Right kidney (tissue), 1 donor: ENCODE measurements at regions not wholly inside any gene's neighbourhood (a gene's known extent, or its start where the extent isn't known, plus 50 kb on each side); places are given as distances from the start of the nearest gene placed in this dataset.
"Not testable (repeated sequence)": the region's sequence is repeated elsewhere in the genome, so short reads cannot be mapped to it uniquely, and the experiment has no call there.

ENCODE experiments used
- DNase-seq: peaks from one replicate; pipeline ENCODE4 v3.0.0-alpha.2; 2016

DNA sequence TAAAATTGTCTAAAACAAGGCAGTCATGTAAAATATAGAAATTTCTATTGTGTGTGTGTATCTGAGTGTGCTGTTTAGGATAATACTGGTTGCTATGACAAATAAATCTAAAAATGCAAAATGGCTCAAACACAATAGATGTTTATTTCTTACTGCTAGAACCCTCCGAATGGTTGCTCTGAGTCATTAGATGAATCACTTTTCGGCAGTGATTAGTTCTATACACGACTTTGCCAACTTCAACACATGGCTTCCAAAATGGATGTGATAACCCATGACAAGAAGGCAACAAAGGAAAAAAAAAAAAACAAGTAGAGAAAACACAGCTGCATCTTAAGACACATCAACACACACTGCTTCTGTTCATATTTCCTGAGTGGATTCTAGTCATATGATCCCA is 729.2 kb downstream of the AACS start:
- DNase-seq: no peak

DNA sequence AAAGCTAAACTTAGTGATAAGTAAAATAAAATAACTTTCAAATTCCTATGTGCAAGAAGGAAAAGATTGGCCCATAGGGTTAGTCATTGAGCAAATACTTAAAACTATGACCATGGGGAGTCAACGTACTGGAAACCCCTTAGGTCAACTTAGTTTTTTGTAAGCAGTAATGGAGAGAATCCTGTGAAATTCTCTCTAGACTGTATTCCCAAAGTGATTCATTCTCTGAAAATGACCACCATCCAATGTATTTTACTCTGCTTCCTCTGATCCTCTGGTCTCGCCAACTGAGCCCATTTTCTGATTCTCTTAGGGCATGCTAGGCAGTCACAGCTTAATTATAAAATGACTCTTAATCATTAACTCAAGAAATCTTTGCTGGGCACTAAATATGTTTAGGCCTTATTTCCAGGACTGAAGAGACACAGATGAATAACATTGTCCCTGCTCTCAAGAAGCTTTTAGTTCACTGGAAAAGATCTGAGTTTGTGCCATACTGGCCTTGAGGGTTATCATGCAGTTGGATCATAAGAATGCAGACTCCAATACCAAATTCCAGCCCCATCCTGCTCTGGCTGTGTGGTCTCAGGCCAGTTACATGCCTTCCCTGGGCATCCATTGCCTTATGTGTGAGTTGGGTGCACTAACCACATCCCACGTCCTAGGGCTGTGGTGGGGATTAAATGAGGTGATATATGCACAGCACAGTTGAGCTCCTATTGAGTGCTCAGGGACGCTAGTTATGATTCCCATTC is 732.4 kb downstream of the AACS start:
- DNase-seq: no peak

DNA sequence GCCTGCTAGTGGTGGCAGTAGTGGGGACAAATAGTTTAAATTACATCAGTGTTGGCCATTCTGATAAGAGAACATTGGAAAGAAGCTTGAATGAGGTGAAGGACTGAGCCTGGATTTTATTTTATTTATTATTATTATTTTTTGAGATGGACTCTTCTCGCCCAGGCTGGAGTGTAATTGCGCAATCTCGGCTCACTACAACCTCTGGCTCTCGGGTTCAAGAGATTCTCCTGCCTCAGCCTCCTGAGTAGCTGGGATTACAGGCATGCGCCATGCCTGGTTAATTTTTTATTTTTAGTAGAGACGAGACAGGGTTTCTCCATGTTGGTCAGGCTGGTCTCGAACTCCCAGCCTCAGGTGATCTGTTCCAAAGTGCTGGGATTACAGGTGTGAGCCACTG is 739.4 kb downstream of the AACS start:
- no peak for DNase-seq

DNA sequence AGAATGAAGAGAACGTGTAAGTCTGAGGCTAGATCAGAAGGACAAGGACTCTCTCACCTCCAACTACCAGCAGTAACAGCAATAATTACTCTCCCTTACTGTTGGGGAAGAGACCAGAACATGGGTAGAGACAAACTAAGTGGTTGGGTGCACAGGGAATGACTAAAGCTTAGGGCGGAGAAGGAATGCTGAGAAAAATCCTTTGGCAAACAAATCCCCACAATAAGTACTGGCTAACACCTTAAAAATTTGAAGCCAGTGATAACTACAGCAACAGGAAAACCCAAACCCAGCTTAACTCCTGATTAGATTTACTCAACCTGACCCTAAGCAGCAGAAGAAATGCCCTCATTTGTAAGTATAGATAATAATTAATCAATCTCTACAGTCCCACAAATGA is 759.0 kb downstream of the AACS start:
- DNase-seq: no peak

DNA sequence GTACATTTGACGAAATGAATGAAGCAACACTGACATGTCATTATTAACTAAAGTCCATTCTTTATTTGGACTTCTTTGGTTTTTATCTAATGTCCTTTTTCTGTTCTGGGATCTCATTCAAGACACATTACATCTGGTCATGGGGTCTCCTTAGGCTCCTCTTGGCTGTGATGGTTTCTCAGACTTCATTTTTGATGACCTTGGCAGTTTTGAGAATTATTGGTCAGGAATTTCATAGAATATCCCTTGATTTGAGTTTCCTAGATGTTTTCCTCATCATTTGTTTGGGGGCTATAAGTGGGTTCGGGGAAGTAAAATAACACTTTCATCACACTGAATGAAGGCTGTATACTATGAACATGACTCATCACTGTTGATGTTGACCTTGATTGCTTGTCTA is 770.6 kb downstream of the AACS start:
- DNase-seq: no peak

DNA sequence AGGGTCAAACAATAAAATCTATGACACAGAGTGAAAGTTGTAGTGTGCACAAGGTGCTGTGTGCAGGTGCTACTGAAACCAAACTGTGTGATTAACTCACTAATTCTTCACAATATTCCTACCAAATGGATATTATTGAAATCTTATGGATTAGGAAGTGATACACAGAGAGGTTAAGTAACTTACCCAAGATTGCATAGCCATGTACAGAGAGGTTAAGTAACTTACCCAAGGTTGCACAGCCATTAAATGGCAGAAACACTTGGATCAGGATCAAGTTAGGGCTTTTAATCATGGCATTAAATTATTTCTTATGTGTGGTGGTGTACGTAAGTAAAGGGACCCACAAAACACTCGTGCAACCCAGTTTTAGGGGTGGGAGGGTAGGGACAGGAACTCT is 771.4 kb downstream of the AACS start:
- DNase-seq: no peak

DNA sequence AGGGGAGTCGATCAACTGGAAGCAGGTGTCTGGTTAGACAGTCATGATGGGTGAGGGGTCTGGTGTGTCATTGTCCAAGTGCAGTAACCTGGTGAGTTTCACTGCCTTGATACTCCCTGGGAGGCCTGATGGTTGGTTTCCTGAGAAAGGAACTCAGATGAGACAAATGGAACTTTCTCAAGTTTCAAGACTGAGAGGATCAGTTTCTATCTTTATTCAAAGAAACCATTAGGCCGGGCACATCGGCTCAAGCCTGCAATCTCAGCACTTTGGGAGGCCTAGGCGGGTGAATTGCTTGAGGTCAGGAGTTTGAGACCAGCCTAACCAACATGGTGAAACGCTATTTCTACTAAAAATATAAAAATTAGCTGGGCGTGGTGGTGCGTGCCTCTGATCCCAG is 776.1 kb downstream of the AACS start:
- no peak for DNase-seq

DNA sequence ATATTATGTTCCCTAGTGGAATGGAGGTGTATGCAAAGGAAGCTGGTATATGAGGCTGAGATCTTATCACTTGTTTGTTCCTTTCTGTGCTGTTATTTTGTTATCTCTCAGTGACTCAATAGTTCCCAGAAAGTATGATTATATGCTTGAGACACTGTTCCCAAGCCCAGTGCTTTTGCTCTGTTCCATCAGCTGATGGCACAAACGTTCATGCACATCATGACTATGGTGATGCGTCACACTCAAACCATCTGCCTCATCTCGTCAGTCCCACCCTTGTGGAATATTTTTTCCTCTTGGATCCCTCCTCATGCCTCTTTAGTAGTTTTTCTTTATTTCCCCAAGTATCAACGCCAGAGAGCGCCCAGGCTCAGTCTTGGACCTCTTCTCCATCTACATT is 786.9 kb downstream of the AACS start:
- no peak for DNase-seq

DNA sequence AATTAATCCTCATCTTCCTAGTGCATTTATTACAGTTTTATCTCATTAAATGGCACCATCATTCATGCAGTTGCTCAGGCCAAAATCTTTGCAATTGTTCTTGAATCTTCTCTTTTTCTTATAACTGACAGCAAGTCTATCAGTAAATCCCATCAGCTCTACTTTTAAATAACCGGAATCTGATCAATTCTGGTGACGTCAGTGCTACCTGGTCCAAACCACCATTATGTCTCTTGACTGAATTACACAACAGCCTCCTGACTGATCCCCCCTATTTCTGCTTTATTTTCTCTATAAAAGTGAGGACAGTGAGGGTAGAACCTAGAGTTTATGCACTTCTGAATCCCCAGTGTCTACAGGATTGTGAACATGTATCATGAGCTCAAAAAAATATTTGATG is 787.4 kb downstream of the AACS start:
- no peak for DNase-seq

DNA sequence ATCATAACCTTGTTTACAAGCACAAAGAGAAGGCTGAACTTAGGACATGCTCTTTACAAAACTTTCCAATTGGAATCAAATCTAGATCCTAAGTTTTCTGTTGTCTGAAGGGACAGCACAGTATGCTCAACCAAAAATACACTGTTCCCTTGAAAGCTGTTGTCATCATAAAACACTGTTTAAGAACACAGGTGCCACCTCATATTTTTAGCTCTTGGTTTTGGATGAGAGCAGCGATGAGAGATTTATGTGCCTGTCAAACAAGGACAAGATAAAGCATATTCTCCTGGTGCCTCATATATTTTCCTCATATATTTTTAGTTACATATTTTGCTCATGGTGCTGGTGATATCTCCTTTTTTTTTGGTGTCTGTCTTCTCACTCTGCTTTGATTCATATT is 788.4 kb downstream of the AACS start:
- DNase-seq: no peak

DNA sequence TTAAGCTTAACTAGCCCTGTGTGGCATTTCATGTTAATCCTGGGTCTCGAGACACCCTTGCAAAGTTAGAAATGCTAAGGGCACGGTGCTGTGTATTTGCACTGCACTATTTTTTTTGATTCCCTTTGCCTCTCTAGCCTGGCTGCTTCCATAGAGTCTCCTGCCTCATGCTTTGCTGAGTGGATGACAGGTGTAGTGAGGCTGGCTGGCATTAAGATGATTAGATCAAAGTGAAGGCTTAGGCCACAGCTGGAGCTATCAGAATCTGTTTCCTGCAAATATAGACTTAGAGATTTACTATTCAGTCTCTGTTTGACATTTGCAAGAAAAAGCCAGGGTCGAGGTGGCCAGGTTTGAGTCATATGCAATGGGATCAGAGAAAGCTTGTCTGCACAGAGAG is 791.1 kb downstream of the AACS start:
- DNase-seq: no peak

DNA sequence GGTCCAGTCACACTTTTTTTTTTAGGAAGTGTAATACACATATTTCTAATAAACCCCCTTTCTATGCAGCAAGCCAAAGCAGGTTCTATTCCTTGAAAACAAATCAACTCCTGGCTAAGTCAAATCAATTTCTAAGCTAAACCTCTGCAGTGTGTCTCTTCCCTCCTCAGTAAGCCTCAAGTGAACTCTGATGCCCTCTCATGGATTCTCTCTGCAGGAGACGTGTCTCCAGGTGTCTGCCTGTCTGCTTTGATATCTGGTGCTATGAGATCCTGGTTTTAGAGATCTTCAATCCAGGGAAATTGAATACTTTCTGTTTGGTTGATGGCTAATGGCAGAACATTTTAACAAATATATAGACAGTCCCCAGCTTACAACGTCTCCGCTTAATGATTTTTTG is 791.7 kb downstream of the AACS start:
- DNase-seq: no peak

DNA sequence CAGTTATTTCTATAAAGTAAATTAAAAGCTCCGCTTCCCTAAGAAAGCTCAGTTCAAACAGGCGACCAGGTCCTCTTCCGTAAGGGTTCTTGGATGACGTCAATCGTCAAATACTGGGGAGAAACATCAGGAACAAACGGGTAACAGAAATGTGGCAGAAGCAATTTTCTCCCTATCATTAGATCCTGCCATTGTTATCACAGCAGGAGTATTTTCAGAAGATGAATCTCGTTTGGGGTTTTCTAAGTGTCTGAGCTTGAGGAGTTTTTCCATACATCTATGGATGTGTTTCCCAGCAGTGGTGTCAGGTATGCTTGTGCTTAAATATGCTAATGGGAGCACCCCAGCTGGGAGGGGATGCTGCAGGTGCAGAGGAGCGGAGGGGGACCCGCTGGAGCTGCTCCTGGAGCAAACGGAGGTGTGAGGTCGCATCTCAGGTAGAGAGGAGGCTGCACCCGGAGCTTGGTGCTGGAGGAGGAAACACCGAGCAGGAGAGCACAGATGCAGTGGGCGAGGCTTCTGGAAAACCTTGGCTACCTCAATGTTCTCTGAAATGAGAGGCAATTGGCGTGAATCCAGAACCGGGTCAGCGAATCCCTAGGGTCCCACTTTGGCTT is 795.5 kb downstream of the AACS start:
- no peak for DNase-seq

DNA sequence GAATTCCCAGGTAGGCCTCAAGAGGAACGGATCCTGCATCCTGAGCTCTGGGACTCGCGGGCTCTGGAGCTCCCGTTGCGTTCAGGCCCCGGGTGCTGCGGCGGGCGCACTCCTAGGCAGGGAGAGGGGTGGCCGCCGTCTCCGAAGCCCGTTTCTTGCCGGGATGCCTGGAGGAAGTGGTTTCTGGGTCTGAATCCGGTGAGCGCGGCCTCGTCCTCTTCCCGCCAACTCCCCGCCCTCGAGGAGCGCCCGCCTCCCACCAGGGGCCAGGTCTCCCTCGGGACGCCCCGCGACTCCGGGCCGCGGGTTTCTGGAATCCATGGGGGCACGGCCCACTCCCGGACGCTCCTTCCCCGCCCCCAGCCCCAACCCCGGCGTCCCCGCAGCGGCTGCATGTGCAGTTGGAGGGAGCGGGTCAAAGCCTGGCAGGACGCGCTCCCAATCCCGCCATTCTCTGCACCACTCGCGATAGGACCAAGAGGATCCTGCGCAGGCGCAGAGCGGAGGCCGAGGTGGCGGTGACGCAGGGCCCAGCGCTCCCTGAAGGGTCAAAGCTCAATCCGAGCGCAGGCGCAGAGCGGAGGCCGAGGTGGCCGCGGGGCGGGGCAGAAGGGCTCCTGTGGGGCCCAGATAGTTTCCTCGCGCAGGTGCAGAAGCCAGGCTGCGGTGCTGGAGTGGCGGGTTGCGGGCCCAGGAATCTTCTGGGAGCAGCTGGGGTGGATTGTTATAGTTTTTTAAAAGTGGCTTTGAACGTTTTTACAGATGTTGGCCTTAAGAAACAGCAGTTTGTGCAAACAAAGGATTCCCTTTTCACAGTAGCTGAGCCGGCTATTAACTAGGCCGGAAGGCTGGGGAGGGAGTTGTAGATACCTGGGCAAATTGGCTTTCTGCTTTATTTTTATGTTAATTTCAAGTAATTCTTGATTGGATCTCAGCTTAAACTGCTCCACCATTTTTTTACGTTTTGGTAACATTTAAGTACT is 796.4 kb downstream of the AACS start:
- peak; percentile 42 for DNase-seq

DNA sequence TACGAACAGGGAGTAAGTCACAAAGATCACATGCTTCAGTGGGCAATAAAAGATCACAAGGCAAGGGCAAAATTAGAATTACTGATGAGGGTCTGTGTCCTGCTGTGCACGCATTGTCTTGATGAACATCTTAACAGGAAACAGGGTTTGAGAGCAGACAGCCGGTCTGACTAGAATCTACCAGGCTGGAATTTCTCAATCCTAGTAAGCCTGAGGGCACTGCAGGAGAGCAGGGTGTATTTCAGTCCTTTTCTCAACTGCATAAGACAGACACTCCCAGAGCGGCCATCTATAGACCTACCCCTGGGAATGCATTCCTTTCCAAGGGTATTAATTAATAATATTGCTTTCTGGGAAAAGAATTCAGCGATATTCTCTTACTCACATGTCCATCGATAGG is 800.0 kb downstream of the AACS start:
- not testable (repeated sequence) for DNase-seq

DNA sequence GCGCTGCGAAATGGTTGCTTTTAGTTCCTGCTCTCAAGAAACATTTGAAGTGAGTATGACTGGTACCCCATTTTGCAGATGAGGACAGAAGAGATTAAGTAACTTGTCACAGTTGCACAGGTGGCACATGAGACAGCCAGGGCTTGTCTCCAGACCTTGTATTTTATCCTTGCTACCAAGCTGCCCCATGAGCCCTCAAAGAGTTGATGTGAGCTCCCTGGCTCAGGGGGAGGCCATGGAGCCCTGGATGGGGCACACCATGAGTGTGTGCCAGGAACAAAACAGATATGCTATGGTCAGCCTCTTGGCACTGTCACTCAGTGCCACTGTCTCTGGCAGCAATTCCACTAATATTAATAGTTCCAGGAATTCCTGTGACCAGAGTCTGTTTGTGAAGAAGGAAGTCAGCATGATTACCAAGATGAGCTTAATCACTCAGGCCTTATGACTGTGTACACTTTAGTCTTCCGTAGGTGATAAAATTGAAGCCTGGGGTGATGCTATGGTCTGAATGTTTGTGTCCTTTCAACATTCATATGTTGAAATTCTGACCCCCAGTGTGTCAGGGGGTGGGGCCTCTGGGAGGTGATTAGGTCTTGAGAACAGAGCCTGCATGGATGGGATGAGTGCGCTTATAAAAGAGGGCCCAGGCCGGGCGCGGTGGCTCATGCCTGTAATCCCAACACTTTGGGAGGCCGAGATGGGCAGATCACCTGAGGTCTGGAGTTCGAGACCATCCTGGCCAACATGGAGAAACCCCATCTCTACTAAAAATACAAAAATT is 806.8 kb downstream of the AACS start:
- DNase-seq: no peak

DNA sequence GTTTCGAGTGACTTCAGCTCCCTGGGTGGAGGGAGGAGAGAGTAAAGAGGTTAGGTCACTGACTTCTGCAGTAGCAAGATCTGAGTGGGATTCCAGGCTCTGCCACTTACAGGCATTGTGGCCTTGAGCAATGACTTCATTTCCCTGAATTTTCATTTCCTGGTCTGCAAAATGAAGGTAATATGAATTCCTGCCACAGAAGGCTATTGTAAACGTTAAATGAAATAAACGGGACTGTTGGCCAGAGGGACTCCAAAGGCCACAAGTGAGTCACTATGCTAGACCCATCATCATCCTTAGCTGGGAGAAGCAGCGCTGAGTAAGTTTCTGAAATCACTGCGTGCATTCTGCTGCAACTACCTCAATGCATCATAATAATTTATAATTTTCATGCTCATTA is 807.8 kb downstream of the AACS start:
- no peak for DNase-seq

DNA sequence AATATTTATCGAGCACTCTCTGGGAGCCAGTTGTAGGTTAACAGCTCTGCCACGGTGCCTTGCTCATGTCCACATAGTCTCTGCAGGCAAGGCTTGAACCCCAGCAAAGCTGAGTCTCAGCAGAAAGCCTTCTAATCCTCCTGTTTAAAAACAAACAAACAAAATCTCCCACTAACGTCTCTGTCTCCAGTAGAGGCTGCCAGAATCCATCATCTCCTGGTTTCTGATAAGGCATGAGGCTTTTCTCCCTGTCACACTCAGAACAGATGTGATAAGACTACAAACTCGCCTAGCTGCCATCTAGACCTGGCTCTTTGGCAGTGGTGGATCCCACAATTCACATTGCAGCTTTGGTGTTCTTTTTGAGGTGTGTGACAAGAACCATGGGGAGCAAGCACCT is 813.2 kb downstream of the AACS start:
- no peak for DNase-seq

DNA sequence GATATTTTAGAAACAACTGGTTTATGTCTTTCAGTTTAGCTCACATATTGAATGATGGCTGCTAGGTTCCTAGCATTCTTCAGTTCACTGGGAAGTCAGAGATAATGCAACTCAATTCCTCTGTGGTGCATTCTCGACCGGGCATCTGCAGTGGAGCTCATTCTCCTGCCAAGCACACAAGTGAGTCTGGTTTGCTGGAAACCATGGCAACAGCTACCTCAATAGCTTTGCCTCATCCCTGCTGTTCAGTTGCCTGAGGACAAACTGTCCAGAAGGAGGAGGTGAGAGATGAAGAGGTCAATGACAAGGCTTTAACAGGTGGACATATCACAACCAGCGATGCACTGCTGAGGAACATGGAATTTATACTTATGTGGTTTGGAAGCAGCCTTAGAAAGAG is 816.9 kb downstream of the AACS start:
- DNase-seq: no peak

DNA sequence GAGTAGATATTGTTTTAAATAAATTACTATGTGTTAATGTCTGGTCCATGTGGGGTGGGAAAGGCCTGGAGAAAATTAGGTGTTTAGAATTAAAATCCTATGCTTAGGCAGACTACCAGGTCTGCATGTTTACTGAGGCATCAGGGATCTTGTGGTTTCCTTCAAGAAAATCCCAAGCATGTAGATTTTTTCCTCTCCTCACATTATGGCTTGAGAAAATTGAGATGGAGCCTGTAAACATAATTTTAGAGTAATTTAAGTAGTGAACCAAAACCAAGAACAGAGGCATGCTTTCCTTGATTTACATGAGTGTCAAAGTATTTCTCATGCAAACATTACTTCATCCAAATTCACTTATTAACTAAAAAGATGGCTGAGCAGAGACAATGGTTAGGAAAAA is 823.7 kb downstream of the AACS start:
- DNase-seq: no peak

DNA sequence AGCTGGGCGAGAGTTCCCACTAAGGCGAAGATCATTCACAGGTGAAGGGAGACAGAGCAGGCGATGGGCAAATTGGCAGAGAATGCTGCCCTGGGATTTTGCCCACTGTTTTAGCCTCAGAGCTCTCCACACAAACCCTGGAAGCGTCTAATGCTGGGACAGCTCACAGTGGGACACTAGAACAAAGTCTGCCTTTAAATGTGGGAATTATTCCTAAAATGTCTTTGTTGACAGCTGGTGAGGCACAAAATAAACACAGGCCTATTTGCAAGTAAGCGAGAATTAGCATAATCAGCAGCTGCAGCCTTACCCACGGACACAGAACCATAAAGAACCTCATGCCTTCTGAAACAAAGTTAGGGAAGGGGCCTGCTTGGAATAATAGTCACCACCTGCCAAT is 824.5 kb downstream of the AACS start:
- no peak for DNase-seq

DNA sequence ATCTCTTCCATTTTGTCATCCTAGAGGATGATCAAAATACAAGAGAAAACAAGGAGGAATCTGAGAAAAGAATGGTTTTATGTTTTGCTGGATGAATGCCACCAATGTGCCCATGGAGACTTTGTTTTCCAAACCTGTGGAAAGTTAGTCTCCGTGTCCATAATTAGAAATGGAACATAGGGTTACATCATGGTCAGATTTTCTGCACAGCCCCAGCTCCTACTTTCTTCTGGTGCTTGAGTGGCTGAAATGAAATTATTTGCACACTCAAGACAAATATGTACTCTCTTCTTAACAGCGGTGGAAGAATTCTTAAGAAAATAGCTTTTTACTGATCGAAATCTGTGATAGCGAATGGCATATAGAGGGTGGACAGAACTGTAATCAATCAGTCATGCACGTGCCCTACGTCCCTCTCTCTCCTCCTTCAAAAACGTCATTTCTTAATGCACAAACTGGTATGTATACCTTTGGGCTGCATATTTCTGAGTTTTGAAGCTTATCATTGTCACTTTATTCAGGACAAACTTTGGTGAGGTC is 825.2 kb downstream of the AACS start:
- DNase-seq: no peak
